ENCODE measurements at regions not wholly inside any gene's neighbourhood (a gene's known extent, or its start where the extent isn't known, plus 50 kb on each side); places are given as distances from the start of the nearest gene placed in this dataset.
A peak's percentile ranks its signal among the peaks of the same experiment; 100 is the strongest.

DNA sequence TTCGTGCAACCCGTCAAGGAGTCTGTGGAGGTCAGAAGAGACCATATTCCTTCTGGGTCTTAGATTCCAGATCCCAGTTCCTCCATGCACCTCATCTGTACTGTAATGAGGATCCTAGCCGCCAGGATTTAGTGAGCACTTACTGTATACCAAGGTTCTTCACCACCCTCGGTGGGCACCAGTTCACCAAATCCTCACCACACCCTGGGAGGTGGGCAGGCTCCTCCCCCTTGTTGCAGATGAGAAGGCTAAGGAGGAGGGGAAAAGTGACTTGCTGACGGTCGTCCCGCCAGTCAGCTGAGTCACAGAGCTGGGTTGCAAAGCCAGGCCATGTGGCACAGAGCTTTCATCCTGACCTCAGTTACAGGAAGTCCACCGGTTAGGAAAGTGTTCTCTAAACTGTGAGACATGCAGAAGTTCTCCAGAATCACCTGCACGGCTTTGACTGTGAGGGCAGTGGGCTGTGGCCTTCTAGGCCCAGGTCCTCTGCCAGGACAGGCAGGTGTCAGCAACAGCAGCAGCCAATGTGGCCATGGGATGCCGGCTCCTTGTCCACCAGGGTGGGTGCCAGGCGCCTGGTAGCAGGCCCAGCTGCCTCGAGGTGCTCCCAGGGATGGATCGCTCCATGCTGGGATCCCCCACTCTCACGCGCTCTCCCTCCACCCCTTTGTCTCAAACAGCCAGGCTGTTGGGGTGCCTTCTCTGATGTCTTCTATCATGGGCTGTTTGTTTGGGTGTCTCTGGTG lies 240.3 kb upstream of the GSE1 start:
- Histone ChIP-seq H3K27ac (peak overlapping the region in 2 of 4 donors; percentile 33 to 50), H3K36me3 (no peaks in the 10 kb centered on the region), H3K27me3 (no peaks in the 10 kb centered on the region), H3K9me3 (no peaks in the 10 kb centered on the region), H3K4me1 (peaks cover 15 to 17% of the 10 kb centered on the region in 2 donors), H3K4me3 (no peak overlapping the region)
- ATAC-seq (peak; percentile 59 to 61), DNase-seq (peak; percentile 31 to 72)
- in situ Hi-C loops (cut with MboI; ENCODE audit: low sequenced_read_pairs in 4 of 4) (no loop called here), intact Hi-C loops (cut with DNase I; ENCODE audit: low total_unique reads) (no loop called here)
- no peak for TF ChIP-seq POLR2A (IDR thresholded peaks at IDR 0.05)
- TF ChIP-seq, protein P1, sequence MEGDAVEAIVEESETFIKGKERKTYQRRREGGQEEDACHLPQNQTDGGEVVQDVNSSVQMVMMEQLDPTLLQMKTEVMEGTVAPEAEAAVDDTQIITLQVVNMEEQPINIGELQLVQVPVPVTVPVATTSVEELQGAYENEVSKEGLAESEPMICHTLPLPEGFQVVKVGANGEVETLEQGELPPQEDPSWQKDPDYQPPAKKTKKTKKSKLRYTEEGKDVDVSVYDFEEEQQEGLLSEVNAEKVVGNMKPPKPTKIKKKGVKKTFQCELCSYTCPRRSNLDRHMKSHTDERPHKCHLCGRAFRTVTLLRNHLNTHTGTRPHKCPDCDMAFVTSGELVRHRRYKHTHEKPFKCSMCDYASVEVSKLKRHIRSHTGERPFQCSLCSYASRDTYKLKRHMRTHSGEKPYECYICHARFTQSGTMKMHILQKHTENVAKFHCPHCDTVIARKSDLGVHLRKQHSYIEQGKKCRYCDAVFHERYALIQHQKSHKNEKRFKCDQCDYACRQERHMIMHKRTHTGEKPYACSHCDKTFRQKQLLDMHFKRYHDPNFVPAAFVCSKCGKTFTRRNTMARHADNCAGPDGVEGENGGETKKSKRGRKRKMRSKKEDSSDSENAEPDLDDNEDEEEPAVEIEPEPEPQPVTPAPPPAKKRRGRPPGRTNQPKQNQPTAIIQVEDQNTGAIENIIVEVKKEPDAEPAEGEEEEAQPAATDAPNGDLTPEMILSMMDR (IDR thresholded peaks at IDR 0.05 in 4 of 5, conservative IDR thresholded peaks at IDR 0.05 in 1 of 5) = no peak

DNA sequence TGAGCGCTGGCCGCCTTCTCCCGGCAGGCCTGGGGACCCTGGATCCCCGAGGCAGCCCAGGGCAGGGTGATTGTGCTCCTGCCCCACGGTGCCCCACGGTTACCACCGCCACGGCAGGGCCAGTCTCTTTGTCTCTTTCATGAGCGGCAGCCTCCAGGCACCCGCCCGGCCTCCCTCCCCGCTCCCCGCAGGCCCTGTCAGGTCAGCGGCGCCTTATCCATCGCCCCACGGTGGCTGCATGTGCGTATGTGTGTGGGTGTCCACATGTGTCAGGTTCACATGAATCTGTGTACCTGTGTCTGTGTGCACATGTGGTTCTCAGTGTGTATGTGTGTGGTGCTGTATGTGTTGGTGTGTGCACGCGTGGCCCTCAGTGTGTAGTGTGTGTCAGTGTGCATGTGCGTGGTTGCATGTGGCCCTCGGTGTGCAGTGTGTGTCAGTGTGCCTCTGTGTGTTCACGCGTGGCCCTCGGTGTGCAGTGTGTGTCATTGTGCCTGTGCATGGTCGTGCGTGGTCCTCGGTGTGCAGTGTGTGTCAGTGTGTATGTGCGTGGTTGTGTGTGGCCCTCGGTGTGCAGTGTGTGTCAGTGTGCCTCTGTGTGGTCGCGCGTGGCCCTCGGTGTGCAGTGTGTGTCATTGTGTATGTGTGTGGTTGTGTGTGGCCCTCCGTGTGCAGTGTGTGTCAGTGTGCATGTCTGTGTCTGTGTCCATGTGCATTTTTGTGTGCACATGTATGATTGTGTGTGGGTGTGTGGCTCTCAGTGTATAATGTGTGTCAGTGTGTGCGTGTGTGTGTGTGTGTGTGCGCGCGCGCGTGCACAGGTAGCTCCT lies 239.2 kb upstream of the GSE1 start:
- Histone ChIP-seq H3K4me1 (peaks cover 12 to 17% of the 10 kb centered on the region in 2 donors), H3K36me3 (no peaks in the 10 kb centered on the region), H3K4me3 (no peak overlapping the region), H3K27me3 (no peaks in the 10 kb centered on the region), H3K27ac (no peak overlapping the region), H3K9me3 (no peaks in the 10 kb centered on the region)
- in situ Hi-C loops (cut with MboI; ENCODE audit: low sequenced_read_pairs in 4 of 4) = no loop called here
- no peak for TF ChIP-seq POLR2A (IDR thresholded peaks at IDR 0.05)
- TF ChIP-seq, protein P1 (IDR thresholded peaks at IDR 0.05 in 4 of 5, conservative IDR thresholded peaks at IDR 0.05 in 1 of 5) = no peak
- ATAC-seq = no peak
- DNase-seq = no peak
- intact Hi-C loops (cut with DNase I; ENCODE audit: low total_unique reads) = no loop called here

DNA sequence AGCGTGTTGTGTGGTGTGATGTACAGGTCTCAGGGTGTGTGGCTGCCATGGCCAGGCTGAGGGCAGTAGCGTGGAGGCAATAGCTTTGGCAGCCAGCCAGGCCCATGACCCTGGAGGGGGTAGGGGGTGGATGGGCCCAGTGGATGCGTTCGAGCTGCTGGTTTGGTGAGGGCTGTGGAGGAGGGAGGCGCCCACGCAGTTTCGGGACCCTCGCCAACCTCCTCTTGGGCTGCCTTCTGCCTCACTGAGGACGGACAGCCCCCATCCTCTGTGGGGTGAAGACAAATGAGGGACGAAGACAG lies 238.6 kb upstream of the GSE1 start:
- Histone ChIP-seq H3K4me3 (no peak overlapping the region), H3K27me3 (no peaks in the 10 kb centered on the region), H3K9me3 (no peaks in the 10 kb centered on the region), H3K27ac (no peak overlapping the region), H3K36me3 (no peaks in the 10 kb centered on the region), H3K4me1 (peaks cover 12 to 17% of the 10 kb centered on the region in 2 donors)
- DNase-seq (no peak), ATAC-seq (no peak)
- in situ Hi-C loops (cut with MboI; ENCODE audit: low sequenced_read_pairs in 4 of 4) (no loop called here), intact Hi-C loops (cut with DNase I; ENCODE audit: low total_unique reads) (no loop called here)
- TF ChIP-seq, protein P1 (IDR thresholded peaks at IDR 0.05 in 4 of 5, conservative IDR thresholded peaks at IDR 0.05 in 1 of 5) = no peak
- no peak for TF ChIP-seq POLR2A (IDR thresholded peaks at IDR 0.05)

DNA sequence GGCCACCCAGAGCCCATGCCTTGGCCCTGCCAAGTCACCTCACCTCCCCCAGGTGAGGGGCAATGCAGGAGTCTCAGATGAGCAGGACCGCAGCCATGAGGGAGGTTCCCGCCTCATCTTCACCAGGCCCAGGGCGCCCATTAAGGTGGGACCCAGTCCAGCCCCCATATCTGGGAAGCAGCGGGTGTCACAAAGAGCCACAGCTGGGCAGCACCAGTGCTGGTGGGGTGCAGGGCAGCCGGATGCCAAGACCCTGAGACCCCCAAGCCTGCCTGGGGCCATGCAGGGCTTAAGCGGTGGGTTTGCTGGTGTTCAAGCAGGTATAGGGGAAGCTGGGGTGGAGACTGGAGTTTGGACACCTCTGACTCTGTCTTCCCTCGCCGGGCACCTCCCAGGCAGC lies 237.8 kb upstream of the GSE1 start:
- no peak overlapping the region for H3K27ac ChIP-seq
- ATAC-seq (no peak), DNase-seq (no peak)

More for the DNA sequence above, 237.8 kb upstream of the GSE1 start:
- Histone ChIP-seq H3K9me3 (no peaks in the 10 kb centered on the region), H3K36me3 (no peaks in the 10 kb centered on the region), H3K4me1 (peaks cover 17% of the 10 kb centered on the region in 2 donors), H3K27me3 (no peaks in the 10 kb centered on the region), H3K4me3 (no peak overlapping the region)
- TF ChIP-seq POLR2A (IDR thresholded peaks at IDR 0.05) = no peak
- TF ChIP-seq, protein P1 (IDR thresholded peaks at IDR 0.05 in 4 of 5, conservative IDR thresholded peaks at IDR 0.05 in 1 of 5) = no peak
- intact Hi-C loops (cut with DNase I; ENCODE audit: low total_unique reads) (no loop called here), in situ Hi-C loops (cut with MboI; ENCODE audit: low sequenced_read_pairs in 4 of 4) (no loop called here)
